SJSA1 (cell line): ENCODE measurements at regions not wholly inside any gene's neighbourhood (a gene's known extent, or its start where the extent isn't known, plus 50 kb on each side); places are given as distances from the start of the nearest gene placed in this dataset.
"Not testable (repeated sequence)": the region's sequence is repeated elsewhere in the genome, so short reads cannot be mapped to it uniquely, and the experiment has no call there.

ENCODE experiments used
- DNase-seq, 2 experiments: peaks; one replicate each; pipeline ENCODE4 v3.0.0-alpha.2; 2015 to 2020; ENCODE audit warnings: low spot score in 2 of 2, low read depth in 1 of 2
- H3K27ac ChIP-seq: fragments of 250-450 bp; sonication (Bioruptor Pico); 2 replicates; pipeline ENCODE4 v1.5.1; 2020; ENCODE audit warnings: mild to moderate bottlenecking, moderate library complexity
- H3K27me3 ChIP-seq: fragments of 250-450 bp; sonication (Bioruptor Pico); replicated peaks from 2 replicates; pipeline ENCODE4 v1.5.1; 2020; ENCODE audit warnings: mild to moderate bottlenecking, moderate library complexity
- H3K36me3 ChIP-seq: fragments of 250-450 bp; sonication (Bioruptor Pico); 2 replicates; pipeline ENCODE4 v1.5.1; 2020; ENCODE audit warnings: mild to moderate bottlenecking
- H3K4me1 ChIP-seq: fragments of 250-450 bp; sonication (Bioruptor Pico); replicated peaks from 2 replicates; pipeline ENCODE4 v1.6.1; 2021; ENCODE audit warnings: mild to moderate bottlenecking
- H3K4me3 ChIP-seq: fragments of 250-450 bp; sonication (Bioruptor Pico); 2 replicates; pipeline ENCODE4 v1.5.1; 2020; ENCODE audit warnings: mild to moderate bottlenecking
- H3K9me3 ChIP-seq: fragments of 250-450 bp; sonication (Bioruptor Pico); replicated peaks from 2 replicates; pipeline ENCODE4 v1.5.1; 2020; ENCODE audit warnings: mild to moderate bottlenecking

- H3K36me3 ChIP-seq = no peaks in the 10 kb centered on the region
- DNase-seq = no peak
- H3K4me3 ChIP-seq = no peak overlapping the region
- H3K27me3 ChIP-seq = no peaks in the 10 kb centered on the region
- H3K27ac ChIP-seq = no peak overlapping the region
- H3K4me1 ChIP-seq = no peaks in the 10 kb centered on the region
- no peaks in the 10 kb centered on the region for H3K9me3 ChIP-seq
These were observed 95.6 kb downstream of the RRAGB start for GRCh38 chrX:55813150-55813549.

GRCh38 chrX:55815546-55815945 is 98.0 kb downstream of the RRAGB start:
- no peak for DNase-seq
- H3K27ac ChIP-seq = no peak overlapping the region
- no peak overlapping the region for H3K4me3 ChIP-seq
- H3K4me1 ChIP-seq = no peaks in the 10 kb centered on the region
- no peaks in the 10 kb centered on the region for H3K27me3 ChIP-seq
- H3K36me3 ChIP-seq = no peaks in the 10 kb centered on the region
- H3K9me3 ChIP-seq = no peaks in the 10 kb centered on the region

DNA sequence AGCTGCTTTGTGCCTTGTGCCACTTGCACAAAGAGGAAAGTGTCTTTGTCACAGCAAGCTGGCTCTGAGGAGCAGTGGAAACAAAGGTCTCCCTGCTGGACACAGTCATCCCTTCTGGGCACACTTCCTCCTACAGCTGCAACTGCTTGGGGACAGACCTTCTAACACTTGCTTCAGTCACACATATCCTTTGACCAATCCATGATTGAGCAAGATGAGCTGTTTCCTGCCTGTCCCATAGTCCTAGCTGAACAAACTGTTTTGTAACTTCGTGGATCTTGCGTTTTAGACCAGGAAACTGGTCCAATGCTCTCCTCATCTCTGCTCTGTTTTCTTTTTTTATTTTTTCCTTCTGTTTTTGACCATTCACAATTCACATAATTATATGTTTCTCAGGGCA is 98.5 kb downstream of the RRAGB start:
- no peaks in the 10 kb centered on the region for H3K27me3 ChIP-seq
- H3K9me3 ChIP-seq = no peaks in the 10 kb centered on the region
- DNase-seq = no peak
- H3K27ac ChIP-seq = no peak overlapping the region
- H3K36me3 ChIP-seq = no peaks in the 10 kb centered on the region
- H3K4me3 ChIP-seq = no peak overlapping the region
- H3K4me1 ChIP-seq = no peaks in the 10 kb centered on the region

DNA sequence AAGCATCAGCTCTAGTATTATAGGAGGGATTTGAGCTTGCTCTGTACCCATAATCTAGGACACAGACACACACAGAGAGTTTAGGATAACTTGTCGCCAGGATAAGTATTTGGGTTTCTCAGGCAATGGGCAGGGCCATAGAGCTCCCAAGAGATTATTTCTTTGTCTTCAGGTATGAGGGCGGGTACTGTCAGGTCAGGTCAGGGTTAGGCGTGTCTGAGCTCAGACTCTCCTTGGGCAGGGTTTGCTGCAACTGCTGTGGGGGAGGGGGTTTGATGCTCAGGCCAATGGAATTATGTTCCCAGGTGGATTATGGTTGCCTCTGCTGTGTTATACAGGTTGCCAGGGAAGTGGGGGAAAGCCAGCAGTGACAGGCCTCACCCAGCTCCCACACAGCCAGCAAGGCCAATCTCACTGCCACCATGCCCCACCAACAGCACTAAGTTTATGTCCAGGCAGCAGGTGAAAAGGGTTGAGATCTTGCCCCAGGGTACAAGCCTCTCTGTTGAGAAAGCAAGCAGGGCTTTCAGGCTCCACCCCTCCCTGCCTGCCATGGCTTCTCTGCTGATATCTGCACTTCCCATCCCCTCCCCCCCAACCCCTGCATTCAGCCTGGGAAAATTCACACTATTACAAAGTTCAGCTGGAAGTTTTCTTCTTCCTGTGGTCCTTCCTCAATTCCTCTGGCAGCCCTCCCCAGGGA is 101.3 kb downstream of the RRAGB start:
- no peak overlapping the region for H3K27ac ChIP-seq
- H3K4me1 ChIP-seq = no peaks in the 10 kb centered on the region
- H3K36me3 ChIP-seq = no peaks in the 10 kb centered on the region
- no peaks in the 10 kb centered on the region for H3K9me3 ChIP-seq
- H3K27me3 ChIP-seq = no peaks in the 10 kb centered on the region
- no peak for DNase-seq
- H3K4me3 ChIP-seq = no peak overlapping the region

DNA sequence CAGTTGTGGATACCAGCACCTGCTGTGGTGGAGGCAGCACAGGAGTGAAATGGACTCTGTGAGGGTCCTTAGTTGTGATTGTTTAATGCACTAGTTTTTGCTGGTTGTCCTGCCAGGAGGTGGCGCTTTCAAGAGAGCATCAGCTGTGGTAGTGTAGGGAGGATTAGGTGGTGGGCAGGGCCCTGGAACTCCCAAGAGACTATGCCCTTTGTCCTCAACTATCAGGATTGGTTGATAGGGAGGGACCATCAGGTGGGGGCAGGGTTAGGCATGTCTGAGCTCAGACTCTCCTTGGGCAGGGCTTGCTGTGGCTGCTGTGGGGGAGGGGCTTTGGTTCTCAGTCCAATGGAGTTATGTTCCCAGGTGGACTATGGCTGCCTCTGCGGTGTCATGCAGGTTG is 121.9 kb downstream of the RRAGB start:
- DNase-seq = no peak
- Histone ChIP-seq H3K9me3 (no peaks in the 10 kb centered on the region), H3K4me3 (no peak overlapping the region), H3K36me3 (no peaks in the 10 kb centered on the region), H3K27me3 (no peaks in the 10 kb centered on the region), H3K27ac (no peak overlapping the region), H3K4me1 (no peaks in the 10 kb centered on the region)

DNA sequence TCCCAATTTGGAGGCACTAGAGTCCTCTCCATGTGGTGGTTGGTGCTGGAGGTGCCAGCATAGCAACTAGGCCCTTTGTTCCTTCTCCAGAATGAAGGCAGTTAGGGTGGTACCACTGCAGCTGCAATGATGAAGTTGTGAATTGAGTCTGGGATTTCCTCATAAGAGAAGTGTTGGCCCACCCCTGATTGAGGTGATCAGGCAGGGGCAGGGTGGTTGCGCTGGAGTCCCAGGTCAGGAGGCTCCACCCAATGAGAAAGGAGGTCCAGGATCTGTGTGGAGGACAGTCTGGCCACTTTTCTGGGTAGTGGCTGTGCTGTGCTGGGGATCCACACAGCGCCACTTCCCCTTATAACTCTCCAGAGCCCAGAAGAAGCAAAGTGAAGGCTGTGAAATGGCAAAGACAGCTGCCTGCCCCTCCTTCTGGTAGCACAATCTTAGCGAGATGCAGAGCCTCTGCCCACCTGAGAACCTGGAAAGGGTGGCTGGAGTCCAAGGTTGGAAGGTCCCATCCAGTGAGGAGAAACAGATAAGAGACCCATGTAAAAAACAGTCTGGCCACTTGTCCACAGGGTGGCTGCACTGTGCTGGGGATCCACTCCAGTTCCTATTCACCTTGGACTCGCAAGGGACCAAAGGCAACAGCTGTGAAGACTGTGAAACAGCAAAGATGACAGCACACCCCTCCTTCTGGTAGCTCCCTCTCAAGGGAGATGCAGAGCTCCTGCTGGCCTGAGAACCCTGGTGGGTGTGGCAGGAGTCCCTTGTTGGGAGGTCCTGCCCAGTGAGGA is 124.6 kb downstream of the RRAGB start:
- no peaks in the 10 kb centered on the region for H3K27me3 ChIP-seq
- DNase-seq = no peak
- no peaks in the 10 kb centered on the region for H3K36me3 ChIP-seq
- H3K27ac ChIP-seq = no peak overlapping the region
- no peak overlapping the region for H3K4me3 ChIP-seq
- H3K9me3 ChIP-seq = no peaks in the 10 kb centered on the region
- no peaks in the 10 kb centered on the region for H3K4me1 ChIP-seq

- H3K4me1 ChIP-seq, H3K27ac ChIP-seq, H3K4me3 ChIP-seq, DNase-seq, H3K27me3 ChIP-seq, H3K36me3 ChIP-seq, H3K9me3 ChIP-seq: not testable (repeated sequence)
These were observed 149.2 kb downstream of the RRAGB start for GRCh38 chrX:55866779-55867178.

DNA sequence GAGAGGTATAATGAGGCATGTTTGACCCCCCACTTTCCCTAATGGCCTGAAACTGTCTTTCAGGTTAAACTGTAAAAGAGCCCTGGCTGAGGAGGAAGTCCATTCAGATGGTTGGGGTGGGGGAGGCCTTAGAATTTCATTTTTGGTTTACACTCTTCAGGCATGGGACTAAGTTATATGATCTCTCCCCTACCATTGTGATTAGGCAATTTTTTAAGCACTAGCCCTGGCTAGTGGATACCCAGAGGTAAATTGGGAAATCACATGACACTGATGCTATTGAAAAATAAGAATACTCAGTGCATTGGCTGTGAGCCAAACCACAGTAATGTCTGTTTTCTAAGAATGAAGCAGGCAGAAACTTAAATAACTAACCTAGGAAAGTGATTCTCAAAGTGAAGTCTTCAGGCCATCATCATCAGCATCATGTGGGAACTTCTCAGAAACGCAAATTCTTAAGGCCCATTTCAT is 149.7 kb downstream of the RRAGB start:
- no peak overlapping the region for H3K27ac ChIP-seq
- DNase-seq = no peak
- no peaks in the 10 kb centered on the region for H3K36me3 ChIP-seq
- H3K27me3 ChIP-seq = no peaks in the 10 kb centered on the region
- H3K9me3 ChIP-seq = no peaks in the 10 kb centered on the region
- no peak overlapping the region for H3K4me3 ChIP-seq
- no peaks in the 10 kb centered on the region for H3K4me1 ChIP-seq

DNA sequence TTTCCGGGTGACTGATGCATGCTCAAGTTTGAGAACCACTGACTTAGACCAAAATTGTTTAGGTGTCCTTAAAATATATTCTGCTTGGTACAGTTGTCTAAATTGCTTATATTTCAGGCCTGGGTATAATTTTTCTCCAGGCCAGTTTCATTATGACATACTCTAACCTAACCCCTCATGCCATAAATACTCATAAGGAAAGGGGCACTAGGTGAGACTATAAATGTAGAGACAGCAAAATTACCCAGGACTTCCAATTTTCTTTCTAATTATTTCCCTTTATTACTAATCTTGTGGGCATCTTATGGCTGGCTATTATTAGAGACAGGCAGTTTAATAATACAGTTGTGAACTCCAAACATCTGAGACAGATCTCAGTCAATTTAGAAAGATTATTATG is 150.2 kb downstream of the RRAGB start:
- Histone ChIP-seq H3K4me1 (no peaks in the 10 kb centered on the region), H3K27ac (no peak overlapping the region)

DNA sequence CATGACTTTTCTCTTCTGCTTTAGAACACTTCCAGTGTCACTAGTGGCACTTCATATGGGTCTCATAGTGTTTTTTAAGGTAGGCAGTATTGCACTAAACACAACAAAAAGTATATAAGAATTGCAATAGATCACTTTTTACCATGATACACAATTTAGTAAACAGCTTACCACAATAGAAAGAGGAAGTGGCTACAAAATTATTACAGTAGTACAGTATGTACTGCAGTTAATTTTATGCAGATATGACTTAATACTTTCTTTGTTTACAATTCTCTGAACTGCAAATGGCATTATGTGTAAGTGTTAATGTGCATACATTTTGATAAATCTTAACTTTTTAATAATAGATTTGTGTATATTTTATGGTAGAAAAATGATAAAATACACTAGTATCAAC is 157.3 kb downstream of the RRAGB start:
- H3K36me3 ChIP-seq = no peaks in the 10 kb centered on the region
- H3K27me3 ChIP-seq = no peaks in the 10 kb centered on the region
- no peak overlapping the region for H3K4me3 ChIP-seq
- no peaks in the 10 kb centered on the region for H3K9me3 ChIP-seq
- no peak for DNase-seq
- no peaks in the 10 kb centered on the region for H3K4me1 ChIP-seq
- H3K27ac ChIP-seq = no peak overlapping the region

More for the DNA sequence above, 150.2 kb downstream of the RRAGB start:
- Histone ChIP-seq H3K27me3 (no peaks in the 10 kb centered on the region), H3K9me3 (no peaks in the 10 kb centered on the region), H3K36me3 (no peaks in the 10 kb centered on the region), H3K4me3 (no peak overlapping the region)
- no peak for DNase-seq

GRCh38 chrX:55883541-55883940 is 166.0 kb downstream of the RRAGB start:
- H3K9me3 ChIP-seq, H3K27me3 ChIP-seq, DNase-seq, H3K4me1 ChIP-seq, H3K4me3 ChIP-seq, H3K36me3 ChIP-seq, H3K27ac ChIP-seq: not testable (repeated sequence)

GRCh38 chrX:55907968-55908607 is 190.5 kb downstream of the RRAGB start:
- no peaks in the 10 kb centered on the region for H3K4me1 ChIP-seq
- H3K9me3 ChIP-seq = no peaks in the 10 kb centered on the region
- H3K4me3 ChIP-seq = peak overlapping the region; percentile 46
- DNase-seq = peak; percentile 46 to 53
- no peaks in the 10 kb centered on the region for H3K36me3 ChIP-seq
- H3K27ac ChIP-seq = no peak overlapping the region
- no peaks in the 10 kb centered on the region for H3K27me3 ChIP-seq

DNA sequence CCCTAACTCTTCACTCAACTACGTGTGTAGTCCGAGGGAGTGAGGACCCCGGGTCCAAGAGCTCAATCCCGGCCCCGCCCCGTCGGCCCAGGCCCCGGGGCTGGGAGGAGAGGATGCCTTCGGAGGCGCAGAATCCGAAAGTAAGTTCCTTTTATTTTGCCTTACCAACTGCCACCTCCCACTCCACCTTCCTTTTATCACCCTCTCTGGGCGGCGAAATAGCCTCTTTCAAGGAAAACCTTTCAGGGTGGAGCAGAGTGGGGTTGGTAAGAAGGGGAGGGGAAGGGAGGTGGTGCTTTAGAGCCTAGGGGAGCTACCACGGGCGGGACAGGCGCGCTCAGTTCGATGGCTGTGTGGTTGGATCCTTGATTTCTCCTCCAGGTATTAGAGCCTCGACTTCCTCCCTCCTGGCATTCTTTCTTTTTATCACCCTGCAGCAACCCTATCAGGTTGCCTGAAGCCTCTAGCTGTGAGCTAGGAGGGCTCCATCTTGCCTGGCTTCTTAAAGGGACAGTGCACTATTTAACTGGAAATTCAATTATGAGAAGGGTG is 191.2 kb downstream of the RRAGB start:
- Histone ChIP-seq H3K9me3 (no peaks in the 10 kb centered on the region), H3K36me3 (no peaks in the 10 kb centered on the region), H3K4me3 (peak overlapping the region; percentile 46), H3K27me3 (no peaks in the 10 kb centered on the region), H3K27ac (no peak overlapping the region), H3K4me1 (no peaks in the 10 kb centered on the region)
- DNase-seq = peak in 1 of 2 experiments; percentile 2
